Bronchial epithelial cell (primary cell): ENCODE measurements at regions not wholly inside any gene's neighbourhood (a gene's known extent, or its start where the extent isn't known, plus 50 kb on each side); places are given as distances from the start of the nearest gene placed in this dataset.
A peak's percentile ranks its signal among the peaks of the same experiment; 100 is the strongest.
"Not testable (repeated sequence)": the region's sequence is repeated elsewhere in the genome, so short reads cannot be mapped to it uniquely, and the experiment has no call there.

ENCODE experiments used
- DNase-seq: peaks from one replicate; pipeline ENCODE4 v3.0.0-alpha.2; 2010; ENCODE audit warnings: low read depth
- FAIRE-seq: peaks from 2 replicates; lab custom pipeline; 2011; peaks lifted over from hg19 to GRCh38; lab: Jason Lieb, UNC
- H3K27me3 ChIP-seq: 2 replicates; pipeline ENCODE4 v1.5.1; 2011; ENCODE audit warnings: low read length; ENCODE audit not compliant: control insufficient read depth, insufficient read depth
- H3K36me3 ChIP-seq: 2 replicates; pipeline ENCODE4 v1.5.1; 2011; ENCODE audit warnings: low read length; ENCODE audit not compliant: control insufficient read depth, insufficient read depth
- H3K4me3 ChIP-seq: 2 replicates; pipeline ENCODE4 v1.5.1; 2011; ENCODE audit warnings: mild to moderate bottlenecking, low read depth, low read length, control low read depth
- CTCF ChIP-seq: IDR thresholded peaks from 2 replicates; pipeline ENCODE4 v1.5.1; 2011; ENCODE audit warnings: mild to moderate bottlenecking, moderate library complexity, low read length, control low read depth, inconsistent platforms; ENCODE audit not compliant: insufficient read depth, severe bottlenecking

DNA sequence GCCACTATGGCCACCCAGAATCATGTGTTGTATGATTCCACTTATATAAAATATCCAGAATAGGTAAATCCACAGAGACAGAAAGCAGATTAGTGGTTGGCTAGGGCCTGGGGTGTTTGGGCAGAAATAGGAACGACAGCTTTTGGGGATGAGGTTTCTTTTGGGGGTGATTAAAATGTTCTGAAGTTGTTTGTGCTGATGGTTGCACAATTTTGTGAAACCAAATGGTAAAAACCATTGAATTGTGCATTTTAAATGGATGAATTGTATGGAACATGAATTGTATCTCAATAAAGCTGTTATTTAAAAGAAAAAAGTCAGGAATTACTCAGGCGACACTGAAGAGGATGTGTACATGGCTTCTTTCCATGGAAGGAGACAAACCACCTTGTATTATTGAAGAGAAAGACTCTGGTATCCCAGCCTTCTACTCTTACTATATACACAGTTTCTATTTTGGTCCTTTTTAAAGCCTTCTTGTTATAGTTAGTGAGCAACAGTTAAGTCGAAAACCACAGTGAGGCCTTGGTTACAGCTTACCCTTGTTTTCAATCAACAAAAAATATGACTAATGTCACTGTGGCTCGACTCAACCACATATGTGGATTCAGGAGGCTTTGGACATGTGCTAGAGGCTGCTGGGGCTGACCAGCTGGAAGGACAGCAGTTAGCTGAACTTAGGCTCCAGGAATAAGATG lies 57.1 kb upstream of the KMT2E start:
- FAIRE-seq = no peak

GRCh38 chr7:104958371-104958865 lies 55.6 kb upstream of the KMT2E start:
- no peak overlapping the region for H3K4me3 ChIP-seq
- no peak for FAIRE-seq
- TF ChIP-seq CTCF = no peak
- no peak for DNase-seq
- no peaks in the 10 kb centered on the region for H3K36me3 ChIP-seq
- H3K27me3 ChIP-seq = no peaks in the 10 kb centered on the region

More for the DNA sequence above, 57.1 kb upstream of the KMT2E start:
- no peaks in the 10 kb centered on the region for H3K36me3 ChIP-seq
- no peaks in the 10 kb centered on the region for H3K27me3 ChIP-seq
- TF ChIP-seq CTCF = no peak
- peak; percentile 90 for DNase-seq
- no peak overlapping the region for H3K4me3 ChIP-seq

DNA sequence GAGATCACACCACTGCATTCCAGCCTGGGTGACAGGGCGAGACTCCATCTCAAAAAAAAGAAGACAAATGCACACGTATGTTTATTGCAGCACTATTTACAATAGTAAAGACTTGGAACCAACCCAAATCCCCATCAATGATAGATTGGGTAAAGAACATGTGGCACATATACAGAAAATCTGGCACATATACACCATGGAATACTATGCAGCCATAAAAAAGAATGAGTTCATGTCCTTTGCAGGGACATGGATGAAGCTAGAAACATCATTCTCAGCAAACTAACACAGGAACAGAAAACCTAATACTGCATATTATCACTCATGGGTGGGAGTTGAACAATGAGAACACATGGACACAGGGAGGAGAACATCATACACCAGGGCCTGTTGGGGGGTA lies 54.5 kb upstream of the KMT2E start:
- not testable (repeated sequence) for H3K4me3 ChIP-seq, H3K27me3 ChIP-seq, H3K36me3 ChIP-seq, DNase-seq, FAIRE-seq

GRCh38 chr7:104960741-104961448 lies 53.1 kb upstream of the KMT2E start:
- Histone ChIP-seq H3K27me3 (no peaks in the 10 kb centered on the region), H3K36me3 (no peaks in the 10 kb centered on the region), H3K4me3 (no peak overlapping the region)
- FAIRE-seq (no peak), DNase-seq (peak; percentile 91)
- no peak for TF ChIP-seq CTCF

DNA sequence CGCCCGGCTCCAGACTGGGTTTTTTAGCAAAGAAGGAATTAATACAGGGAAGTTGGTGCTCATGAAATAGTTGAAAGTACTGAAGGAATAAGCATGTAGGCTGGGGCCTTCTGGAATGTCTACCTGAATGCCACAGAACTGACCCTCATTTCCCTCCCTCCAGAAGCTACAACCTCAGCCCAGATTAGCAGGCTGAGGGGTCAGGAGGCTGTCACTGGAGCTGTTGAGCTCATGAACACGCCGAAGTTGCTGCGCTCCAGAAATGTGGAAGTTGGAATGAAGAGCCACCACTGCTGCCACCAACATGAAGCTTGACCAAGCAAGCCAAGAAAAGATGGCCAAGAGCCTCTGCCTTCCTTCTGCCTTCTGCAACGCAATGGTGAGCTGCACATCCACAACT lies 52.2 kb upstream of the KMT2E start:
- no peak for DNase-seq
- no peak for TF ChIP-seq CTCF
- no peak for FAIRE-seq
- H3K36me3 ChIP-seq = no peaks in the 10 kb centered on the region
- H3K27me3 ChIP-seq = no peaks in the 10 kb centered on the region
- no peak overlapping the region for H3K4me3 ChIP-seq

- peak; percentile 96 for DNase-seq
Observed at GRCh38 chr7:104962781-104963180, 51.2 kb upstream of the KMT2E start.

More at GRCh38 chr7:104962781-104963180, 51.2 kb upstream of the KMT2E start:
- H3K36me3 ChIP-seq = no peaks in the 10 kb centered on the region
- no peak overlapping the region for H3K4me3 ChIP-seq
- H3K27me3 ChIP-seq = no peaks in the 10 kb centered on the region
- no peak for TF ChIP-seq CTCF
- no peak for FAIRE-seq
